BJ (cell line): ENCODE measurements at regions not wholly inside any gene's neighbourhood (a gene's known extent, or its start where the extent isn't known, plus 50 kb on each side); places are given as distances from the start of the nearest gene placed in this dataset.

ENCODE experiments used
- CTCF ChIA-PET: fragments of 350-600 bp; formaldehyde crosslinking; extraction: SDS; loops from one replicate; lab custom pipeline; 2021; ENCODE audit warnings: antibody characterized with exemption, inconsistent platforms; lab: Yijun Ruan, JAX
- POLR2A ChIA-PET: fragments of 300-600 bp; sonication (Branson Sonifier 250); formaldehyde crosslinking; extraction: SDS; loops from one replicate; lab custom pipeline; 2021; ENCODE audit warnings: antibody characterized with exemption; lab: Charles Lee
- DNase-seq: peaks from one replicate; pipeline ENCODE4 v3.0.0-alpha.2; 2011; ENCODE audit warnings: low read depth
- H3K27me3 ChIP-seq: 2 replicates; pipeline ENCODE4 v1.6.0; 2011; ENCODE audit warnings: low read length; ENCODE audit not compliant: control insufficient read depth, insufficient read depth
- H3K36me3 ChIP-seq: 2 replicates; pipeline ENCODE4 v1.5.1; 2011; ENCODE audit warnings: low read length; ENCODE audit not compliant: control insufficient read depth, insufficient read depth
- H3K4me3 ChIP-seq: 2 replicates; pipeline ENCODE4 v1.5.1; 2011; ENCODE audit warnings: low read depth, mild to moderate bottlenecking, control low read depth, low read length
- CTCF ChIP-seq: IDR thresholded peaks from 2 replicates; pipeline ENCODE4 v1.5.1; 2011; ENCODE audit warnings: low read depth, mild to moderate bottlenecking, control low read depth, inconsistent platforms, low read length, moderate library complexity; ENCODE audit not compliant: insufficient read depth

GRCh38 chr4:188714501-188714900, 575.3 kb downstream of the TRIML1 start:
- CTCF ChIA-PET, result interaction anchor here (0.6 kb wide), 1 partner anchor 29 kb away, joined by 3 read pairs; no protein-coding TSS in a partner anchor
- peak; percentile 41 for DNase-seq
- POLR2A ChIA-PET, result no interaction called here
- Histone ChIP-seq H3K4me3 (no peak overlapping the region), H3K36me3 (no peaks in the 10 kb centered on the region), H3K27me3 (no peaks in the 10 kb centered on the region)
- no peak for TF ChIP-seq CTCF

GRCh38 chr4:188714907-188715306, 575.7 kb downstream of the TRIML1 start:
- peak; percentile 77 for DNase-seq
- no peaks in the 10 kb centered on the region for H3K27me3 ChIP-seq
- POLR2A ChIA-PET, result no interaction called here
- H3K4me3 ChIP-seq, result no peak overlapping the region
- TF ChIP-seq CTCF, result no peak
- no peaks in the 10 kb centered on the region for H3K36me3 ChIP-seq
- CTCF ChIA-PET, result interaction anchor here (0.6 kb wide), 1 partner anchor 29 kb away, joined by 3 read pairs; no protein-coding TSS in a partner anchor

GRCh38 chr4:188717661-188718060, 578.4 kb downstream of the TRIML1 start:
- ChIA-PET CTCF (no interaction called here), POLR2A (no interaction called here)
- H3K4me3 ChIP-seq, result no peak overlapping the region
- no peak for DNase-seq
- no peak for TF ChIP-seq CTCF
- no peaks in the 10 kb centered on the region for H3K36me3 ChIP-seq
- H3K27me3 ChIP-seq, result no peaks in the 10 kb centered on the region

- H3K36me3 ChIP-seq, result no peaks in the 10 kb centered on the region
- DNase-seq, result no peak
- CTCF ChIA-PET, result no interaction called here
- H3K4me3 ChIP-seq, result no peak overlapping the region
- TF ChIP-seq CTCF, result 0 out of 2 replicates have a peak, but pooled peaks have one; percentile 12
- H3K27me3 ChIP-seq, result no peaks in the 10 kb centered on the region
- POLR2A ChIA-PET, result no interaction called here
Measured at GRCh38 chr4:188719794-188720193, 580.6 kb downstream of the TRIML1 start.

GRCh38 chr4:188722911-188723310, 583.7 kb downstream of the TRIML1 start:
- TF ChIP-seq CTCF, result no peak
- Histone ChIP-seq H3K4me3 (no peak overlapping the region), H3K36me3 (no peaks in the 10 kb centered on the region), H3K27me3 (no peaks in the 10 kb centered on the region)
- ChIA-PET POLR2A (no interaction called here), CTCF (interaction anchor here (0.6 kb wide), 1 partner anchor 55 kb away, joined by 3 read pairs; no protein-coding TSS in a partner anchor)
- DNase-seq, result no peak
